ENCODE measurements at regions not wholly inside any gene's neighbourhood (a gene's known extent, or its start where the extent isn't known, plus 50 kb on each side); places are given as distances from the start of the nearest gene placed in this dataset.

DNA sequence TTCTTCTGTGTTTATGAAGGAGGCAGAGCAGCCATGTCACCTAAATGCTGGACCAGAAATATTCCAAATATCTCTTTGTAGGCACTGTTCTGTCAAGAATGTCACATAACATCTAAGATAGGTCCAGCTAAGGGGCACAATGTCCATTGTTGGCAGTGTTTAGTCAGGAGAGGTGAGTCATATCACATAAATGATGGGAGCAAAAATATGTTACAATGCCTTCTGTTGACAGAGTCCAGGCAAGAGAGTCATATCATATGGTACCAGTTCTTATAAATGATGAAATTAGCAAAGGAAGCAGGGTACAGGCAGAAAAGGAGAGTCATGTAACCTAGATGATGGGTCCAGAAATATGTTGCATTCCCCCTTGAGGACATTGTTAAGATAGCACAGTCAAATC is 904.4 kb upstream of the AMELY start:
- DNase-seq (no peak), ATAC-seq (ENCODE audit: low FRiP score in 2 of 2) (no peak)
- no peaks in the 10 kb centered on the region for H3K9me3 ChIP-seq
- H3K36me3 ChIP-seq, result no peaks in the 10 kb centered on the region
- H3K27me3 ChIP-seq, result no peaks in the 10 kb centered on the region
- no peak overlapping the region for H3K27ac ChIP-seq
- no peak overlapping the region for H3K4me3 ChIP-seq
- TF ChIP-seq POLR2AphosphoS5 (IDR thresholded peaks at IDR 0.05), result no peak
- TF ChIP-seq, protein P1, sequence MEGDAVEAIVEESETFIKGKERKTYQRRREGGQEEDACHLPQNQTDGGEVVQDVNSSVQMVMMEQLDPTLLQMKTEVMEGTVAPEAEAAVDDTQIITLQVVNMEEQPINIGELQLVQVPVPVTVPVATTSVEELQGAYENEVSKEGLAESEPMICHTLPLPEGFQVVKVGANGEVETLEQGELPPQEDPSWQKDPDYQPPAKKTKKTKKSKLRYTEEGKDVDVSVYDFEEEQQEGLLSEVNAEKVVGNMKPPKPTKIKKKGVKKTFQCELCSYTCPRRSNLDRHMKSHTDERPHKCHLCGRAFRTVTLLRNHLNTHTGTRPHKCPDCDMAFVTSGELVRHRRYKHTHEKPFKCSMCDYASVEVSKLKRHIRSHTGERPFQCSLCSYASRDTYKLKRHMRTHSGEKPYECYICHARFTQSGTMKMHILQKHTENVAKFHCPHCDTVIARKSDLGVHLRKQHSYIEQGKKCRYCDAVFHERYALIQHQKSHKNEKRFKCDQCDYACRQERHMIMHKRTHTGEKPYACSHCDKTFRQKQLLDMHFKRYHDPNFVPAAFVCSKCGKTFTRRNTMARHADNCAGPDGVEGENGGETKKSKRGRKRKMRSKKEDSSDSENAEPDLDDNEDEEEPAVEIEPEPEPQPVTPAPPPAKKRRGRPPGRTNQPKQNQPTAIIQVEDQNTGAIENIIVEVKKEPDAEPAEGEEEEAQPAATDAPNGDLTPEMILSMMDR (IDR thresholded peaks at IDR 0.05), result no peak
- no peak for TF ChIP-seq POLR2A (IDR thresholded peaks at IDR 0.05)
- TF ChIP-seq EP300 (IDR thresholded peaks at IDR 0.05), result no peak
- H3K4me1 ChIP-seq, result no peaks in the 10 kb centered on the region

DNA sequence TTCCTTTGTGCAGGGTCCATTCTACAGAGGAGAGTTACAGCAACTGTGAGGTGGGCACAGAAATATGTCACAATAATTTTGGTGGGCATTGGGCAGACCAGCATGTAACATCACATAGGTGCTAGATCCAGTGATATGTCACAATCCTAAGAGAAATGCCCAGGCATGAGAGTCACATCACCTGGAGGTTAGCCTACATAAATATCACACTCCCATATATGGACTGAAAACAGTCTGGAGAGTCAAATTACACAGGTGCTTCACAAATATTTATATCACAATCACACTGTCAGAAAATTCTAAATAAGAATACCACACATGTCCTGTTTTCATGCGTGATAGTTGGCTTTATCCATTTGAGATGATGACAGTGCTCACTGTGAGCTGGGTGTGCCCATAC is 903.7 kb upstream of the AMELY start:
- no peak for DNase-seq
- H3K27ac ChIP-seq, result no peak overlapping the region
- no peak overlapping the region for H3K4me3 ChIP-seq
- no peak for ATAC-seq (ENCODE audit: low FRiP score in 2 of 2)
- no peaks in the 10 kb centered on the region for H3K27me3 ChIP-seq
- H3K9me3 ChIP-seq, result no peaks in the 10 kb centered on the region
- TF ChIP-seq, protein P1 (IDR thresholded peaks at IDR 0.05), result no peak
- TF ChIP-seq POLR2A (IDR thresholded peaks at IDR 0.05), result no peak
- no peak for TF ChIP-seq EP300 (IDR thresholded peaks at IDR 0.05)
- TF ChIP-seq POLR2AphosphoS5 (IDR thresholded peaks at IDR 0.05), result no peak
- no peaks in the 10 kb centered on the region for H3K4me1 ChIP-seq
- H3K36me3 ChIP-seq, result no peaks in the 10 kb centered on the region
- WGBS, 2 donors, result 100% methylated on average over 1 of the region's 1 CpG; no CpG with 5 or more reads in 1 of the 2 donors

DNA sequence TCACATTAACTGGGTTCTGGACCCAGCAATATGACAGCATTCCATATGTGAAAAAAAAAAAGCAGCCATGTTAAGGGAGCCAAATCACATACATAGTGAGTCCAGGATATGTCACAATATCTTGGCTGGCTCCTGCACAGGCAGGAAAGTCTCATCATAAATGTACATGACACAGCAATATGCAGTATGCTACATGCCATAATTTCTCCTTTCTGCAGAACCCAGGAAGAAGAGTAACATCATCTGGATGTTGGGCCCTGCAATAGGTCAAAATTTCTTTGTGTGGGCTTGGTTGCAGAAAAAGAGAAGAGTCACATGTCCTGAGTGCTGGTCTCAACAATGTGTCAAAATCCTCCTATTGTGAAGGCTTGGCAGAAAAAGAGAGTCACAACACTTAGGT is 902.8 kb upstream of the AMELY start:
- ATAC-seq (ENCODE audit: low FRiP score in 2 of 2) (no peak), DNase-seq (no peak)
- Histone ChIP-seq H3K9me3 (no peaks in the 10 kb centered on the region), H3K4me1 (no peaks in the 10 kb centered on the region), H3K27me3 (no peaks in the 10 kb centered on the region), H3K27ac (no peak overlapping the region), H3K4me3 (no peak overlapping the region), H3K36me3 (no peaks in the 10 kb centered on the region)
- TF ChIP-seq EP300 (IDR thresholded peaks at IDR 0.05), result no peak
- TF ChIP-seq, protein P1 (IDR thresholded peaks at IDR 0.05), result no peak
- TF ChIP-seq POLR2AphosphoS5 (IDR thresholded peaks at IDR 0.05), result no peak
- no peak for TF ChIP-seq POLR2A (IDR thresholded peaks at IDR 0.05)

DNA sequence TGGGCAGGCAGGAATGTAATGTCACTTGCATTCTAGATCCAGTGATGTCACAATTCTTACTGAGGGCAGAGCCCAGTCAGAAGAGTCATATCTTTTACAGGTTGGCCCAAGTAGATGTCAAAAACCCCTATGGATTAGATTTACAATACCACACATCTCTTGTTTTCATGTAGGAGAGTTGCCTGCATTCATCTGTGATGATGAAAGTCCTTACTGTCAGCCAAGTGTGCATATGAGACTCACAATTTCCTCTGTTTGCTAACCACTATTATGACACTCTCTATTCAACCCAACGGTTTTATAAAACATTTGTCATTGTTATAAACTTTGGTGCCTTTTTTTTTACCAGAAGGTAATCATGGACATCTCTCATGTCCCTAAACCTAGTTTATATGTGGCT is 898.8 kb upstream of the AMELY start:
- TF ChIP-seq, protein P1 (IDR thresholded peaks at IDR 0.05), result no peak
- no peak for TF ChIP-seq POLR2A (IDR thresholded peaks at IDR 0.05)
- TF ChIP-seq EP300 (IDR thresholded peaks at IDR 0.05), result no peak
- TF ChIP-seq POLR2AphosphoS5 (IDR thresholded peaks at IDR 0.05), result no peak
- no peaks in the 10 kb centered on the region for H3K9me3 ChIP-seq
- H3K4me3 ChIP-seq, result no peak overlapping the region
- no peaks in the 10 kb centered on the region for H3K27me3 ChIP-seq
- no peak overlapping the region for H3K27ac ChIP-seq
- DNase-seq, result no peak
- H3K36me3 ChIP-seq, result no peaks in the 10 kb centered on the region
- WGBS, 2 donors, result 10% methylated on average over 1 of the region's 1 CpG; no CpG with 5 or more reads in 1 of the 2 donors
- ATAC-seq (ENCODE audit: low FRiP score in 2 of 2), result no peak
- no peaks in the 10 kb centered on the region for H3K4me1 ChIP-seq

DNA sequence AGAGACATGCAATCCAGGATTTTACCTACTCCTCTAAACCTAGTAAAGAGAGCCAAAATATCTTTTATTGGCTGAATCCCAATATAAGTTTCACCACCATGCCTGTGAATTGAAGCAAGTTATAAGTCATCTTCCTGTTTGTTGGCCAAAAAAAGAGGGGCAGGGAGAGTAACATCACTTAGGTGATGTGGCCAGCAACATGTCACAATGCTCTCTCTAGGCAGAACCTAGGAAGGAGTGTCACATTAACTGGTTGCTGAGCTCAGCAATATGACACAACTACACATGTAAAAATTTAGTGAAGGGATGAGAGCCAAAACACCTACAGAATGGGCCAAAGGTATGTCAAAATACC is 895.9 kb upstream of the AMELY start:
- H3K4me3 ChIP-seq, result no peak overlapping the region
- TF ChIP-seq EP300 (IDR thresholded peaks at IDR 0.05), result no peak
- no peak for TF ChIP-seq POLR2AphosphoS5 (IDR thresholded peaks at IDR 0.05)
- TF ChIP-seq, protein P1 (IDR thresholded peaks at IDR 0.05), result no peak
- no peak for ATAC-seq (ENCODE audit: low FRiP score in 2 of 2)

More for the DNA sequence above, 895.9 kb upstream of the AMELY start:
- H3K4me1 ChIP-seq, result no peaks in the 10 kb centered on the region
- H3K27ac ChIP-seq, result no peak overlapping the region
- no peaks in the 10 kb centered on the region for H3K36me3 ChIP-seq
- no peaks in the 10 kb centered on the region for H3K27me3 ChIP-seq
- DNase-seq, result no peak
- no peaks in the 10 kb centered on the region for H3K9me3 ChIP-seq

Measured in upper lobe of left lung (tissue), 6 donors.